Ovary (tissue), 7 donors: ENCODE measurements at regions not wholly inside any gene's neighbourhood (a gene's known extent, or its start where the extent isn't known, plus 50 kb on each side); places are given as distances from the start of the nearest gene placed in this dataset.

ENCODE experiments used
- DNase-seq, 5 donors: peaks; one replicate each; pipeline ENCODE4 v3.0.0-alpha.2; 2019 to 2020
- H3K27ac ChIP-seq, 2 donors: fragments of 200-600 bp; one replicate each; pipeline versions ENCODE4 v1.5.1 to v1.8.0; 2019 to 2022
- H3K27me3 ChIP-seq: fragments of 200-600 bp; one replicate; pipeline ENCODE4 v1.8.0; 2022
- H3K36me3 ChIP-seq: fragments of 200-600 bp; sonication (generic); one replicate; pipeline ENCODE4 v1.5.1; 2019
- H3K4me1 ChIP-seq: one replicate; pipeline ENCODE4 v1.8.1; 2013; ENCODE audit warnings: mild to moderate bottlenecking, moderate library complexity; ENCODE audit not compliant: insufficient read depth
- H3K4me3 ChIP-seq: fragments of 200-600 bp; sonication (generic); one replicate; pipeline ENCODE4 v1.5.1; 2017
- H3K9me3 ChIP-seq, 2 donors: fragments of 200-600 bp in 1 of 2; sonication (generic) in 1 of 2; one replicate each; pipeline versions ENCODE4 v1.5.1 to v1.8.1; 2013 to 2019; ENCODE audit warnings: mild to moderate bottlenecking in 1 of 2, moderate library complexity in 1 of 2
- EP300 ChIP-seq: sonication (generic); formaldehyde crosslinking; IDR thresholded peaks from one replicate; pipeline ENCODE4 v1.6.1; 2017; ENCODE audit warnings: antibody characterized with exemption
- POLR2A ChIP-seq: fragments of 450-650 bp; IDR thresholded peaks from one replicate; pipeline ENCODE4 v1.6.1; 2017; ENCODE audit warnings: antibody characterized with exemption, mild to moderate bottlenecking, moderate library complexity
- WGBS, 3 donors: extraction: QIAGEN DNeasy Blood & Tissue Kit in 1 of 3; methylation state at CpG; one replicate each; pipeline versions ENCODE4 v1.1.5 to v1.1.7; 2013 to 2017; 5-methylcytosine and 5-hydroxymethylcytosine counted together
- intact Hi-C, 4 donors: fragments of 100-400 bp; cut with DNase I; formaldehyde crosslinking; loops; one replicate each; pipeline versions ENCODE4 v1.11.0 to v1.15.1; 2022 to 2023
- TF ChIP-seq, protein P1 (sequence below), 3 donors: fragments of 450-650 bp in 2 of 3; fragments of 200-600 bp in 1 of 3; IDR thresholded peaks; one replicate each; pipeline versions ENCODE4 v1.5.1 to v1.8.0; 2016 to 2022; ENCODE audit warnings: antibody characterized with exemption in 3 of 3, mild to moderate bottlenecking in 1 of 3
- donor health status: DM: no; HTN: no; CAD: no; lungs with moderate emphysema.
- donor health status: DM: no; HTN: no; CAD: no.
- donor health status: Bipolar disorder and iron deficiency.
- donor health status: DM: no; HTN: no; CAD: no.
- donor health status: DM: yes; HTN: yes; CAD: no.

DNA sequence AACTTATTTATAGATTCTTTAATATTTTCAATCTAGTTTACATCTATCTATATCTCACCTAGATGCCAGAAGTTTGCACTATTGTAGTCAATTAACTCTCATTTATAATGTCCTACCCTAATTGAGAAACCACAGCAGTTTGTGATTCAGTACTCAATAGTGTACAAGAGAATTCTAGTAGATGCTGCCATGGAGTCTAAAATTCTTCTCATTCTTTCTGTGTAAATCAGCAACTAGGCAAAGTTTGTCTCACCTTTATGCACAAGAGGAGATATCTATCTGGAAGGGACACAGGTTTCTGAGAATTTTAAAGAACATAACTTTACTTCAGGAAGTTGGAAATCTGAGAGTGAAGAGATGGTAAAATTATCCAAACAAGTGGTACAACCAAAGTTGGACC is 173.0 kb upstream of the FBXL7 start:
- TF ChIP-seq POLR2A (no peak), EP300 (no peak)
- TF ChIP-seq, protein P1, sequence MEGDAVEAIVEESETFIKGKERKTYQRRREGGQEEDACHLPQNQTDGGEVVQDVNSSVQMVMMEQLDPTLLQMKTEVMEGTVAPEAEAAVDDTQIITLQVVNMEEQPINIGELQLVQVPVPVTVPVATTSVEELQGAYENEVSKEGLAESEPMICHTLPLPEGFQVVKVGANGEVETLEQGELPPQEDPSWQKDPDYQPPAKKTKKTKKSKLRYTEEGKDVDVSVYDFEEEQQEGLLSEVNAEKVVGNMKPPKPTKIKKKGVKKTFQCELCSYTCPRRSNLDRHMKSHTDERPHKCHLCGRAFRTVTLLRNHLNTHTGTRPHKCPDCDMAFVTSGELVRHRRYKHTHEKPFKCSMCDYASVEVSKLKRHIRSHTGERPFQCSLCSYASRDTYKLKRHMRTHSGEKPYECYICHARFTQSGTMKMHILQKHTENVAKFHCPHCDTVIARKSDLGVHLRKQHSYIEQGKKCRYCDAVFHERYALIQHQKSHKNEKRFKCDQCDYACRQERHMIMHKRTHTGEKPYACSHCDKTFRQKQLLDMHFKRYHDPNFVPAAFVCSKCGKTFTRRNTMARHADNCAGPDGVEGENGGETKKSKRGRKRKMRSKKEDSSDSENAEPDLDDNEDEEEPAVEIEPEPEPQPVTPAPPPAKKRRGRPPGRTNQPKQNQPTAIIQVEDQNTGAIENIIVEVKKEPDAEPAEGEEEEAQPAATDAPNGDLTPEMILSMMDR (IDR thresholded peaks at IDR 0.05), result no peak
- no peak for DNase-seq
- intact Hi-C loops, result no loop called here
- Histone ChIP-seq H3K4me1 (no peaks in the 10 kb centered on the region), H3K27ac (no peak overlapping the region), H3K27me3 (no peaks in the 10 kb centered on the region), H3K4me3 (no peak overlapping the region), H3K36me3 (no peaks in the 10 kb centered on the region), H3K9me3 (no peaks in the 10 kb centered on the region)

DNA sequence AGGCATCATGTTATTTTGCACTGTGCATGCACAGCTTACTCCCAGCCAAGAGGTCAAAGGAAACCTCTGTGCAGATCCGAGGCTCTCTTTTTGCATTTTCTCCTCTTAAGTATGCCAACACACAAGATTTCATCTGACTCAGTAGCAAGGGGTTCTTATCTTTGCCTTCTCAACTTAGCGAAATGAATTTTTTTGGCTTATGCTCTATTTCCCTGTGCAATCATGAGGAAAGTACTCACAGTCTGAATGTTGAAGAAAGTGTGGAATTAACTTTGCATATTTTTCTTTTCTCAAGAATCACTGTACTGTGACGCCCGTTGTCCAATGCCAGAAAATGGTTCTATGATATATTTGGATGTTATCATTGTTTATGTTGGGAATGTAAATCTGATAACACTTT is 173.5 kb upstream of the FBXL7 start:
- WGBS, 3 donors, result 85 to 88% (median 85%) methylated on average over 4 of the region's 4 CpGs
- intact Hi-C loops, result no loop called here
- no peaks in the 10 kb centered on the region for H3K36me3 ChIP-seq
- no peak for DNase-seq
- no peak for TF ChIP-seq POLR2A
- TF ChIP-seq, protein P1 (IDR thresholded peaks at IDR 0.05), result no peak
- no peak for TF ChIP-seq EP300
- H3K27ac ChIP-seq, result no peak overlapping the region
- H3K27me3 ChIP-seq, result no peaks in the 10 kb centered on the region
- H3K4me3 ChIP-seq, result no peak overlapping the region
- no peaks in the 10 kb centered on the region for H3K9me3 ChIP-seq
- H3K4me1 ChIP-seq, result no peaks in the 10 kb centered on the region

DNA sequence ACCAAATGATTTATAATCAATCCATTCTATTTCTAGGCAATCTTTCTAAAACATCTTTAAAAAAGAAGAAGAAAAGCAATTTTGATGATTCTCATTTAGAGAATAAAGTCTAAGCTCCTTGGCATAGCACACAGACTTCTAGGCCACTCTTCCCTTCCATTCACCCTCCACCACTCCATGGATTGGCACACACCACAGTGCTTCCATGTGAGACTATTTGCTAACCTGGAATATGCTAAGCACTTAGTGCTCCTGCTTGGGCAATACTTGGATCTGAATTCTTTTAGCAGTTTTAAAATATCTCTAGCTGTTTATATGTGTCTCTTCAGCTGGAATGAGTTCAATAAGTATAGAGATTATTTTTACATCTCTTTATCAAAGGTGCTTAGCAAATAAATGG is 177.6 kb upstream of the FBXL7 start:
- no peak for DNase-seq
- Histone ChIP-seq H3K4me1 (no peaks in the 10 kb centered on the region), H3K27me3 (no peaks in the 10 kb centered on the region), H3K4me3 (no peak overlapping the region), H3K27ac (no peak overlapping the region), H3K36me3 (no peaks in the 10 kb centered on the region), H3K9me3 (no peaks in the 10 kb centered on the region)
- intact Hi-C loops, result no loop called here
- no peak for TF ChIP-seq EP300
- no peak for TF ChIP-seq POLR2A
- TF ChIP-seq, protein P1 (IDR thresholded peaks at IDR 0.05), result no peak

DNA sequence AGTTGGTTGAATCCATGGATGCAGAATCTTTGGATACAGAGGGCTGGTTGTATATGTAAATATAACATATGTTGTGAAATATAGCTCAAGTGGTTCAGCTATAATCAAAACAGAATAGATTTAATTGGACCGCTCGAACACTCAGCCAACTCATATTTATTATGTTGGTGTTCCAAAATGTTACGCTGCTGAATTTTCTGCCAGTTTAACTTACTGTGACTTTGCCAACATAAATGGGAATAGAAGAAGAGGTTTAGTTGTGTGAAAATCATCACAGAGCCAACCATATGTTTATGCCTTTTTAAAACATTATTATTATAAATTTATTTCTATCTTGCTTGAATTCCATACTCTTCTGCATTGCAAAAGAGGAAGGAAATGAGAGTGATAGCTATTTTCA is 178.2 kb upstream of the FBXL7 start:
- no peaks in the 10 kb centered on the region for H3K36me3 ChIP-seq
- no peaks in the 10 kb centered on the region for H3K27me3 ChIP-seq
- intact Hi-C loops, result no loop called here
- WGBS, 3 donors, result 90 to 93% (median 93%) methylated on average over 3 of the region's 3 CpGs
- TF ChIP-seq, protein P1 (IDR thresholded peaks at IDR 0.05), result no peak
- no peak for TF ChIP-seq EP300
- no peak for TF ChIP-seq POLR2A
- no peak for DNase-seq
- no peaks in the 10 kb centered on the region for H3K4me1 ChIP-seq
- H3K4me3 ChIP-seq, result no peak overlapping the region
- no peaks in the 10 kb centered on the region for H3K9me3 ChIP-seq
- no peak overlapping the region for H3K27ac ChIP-seq

DNA sequence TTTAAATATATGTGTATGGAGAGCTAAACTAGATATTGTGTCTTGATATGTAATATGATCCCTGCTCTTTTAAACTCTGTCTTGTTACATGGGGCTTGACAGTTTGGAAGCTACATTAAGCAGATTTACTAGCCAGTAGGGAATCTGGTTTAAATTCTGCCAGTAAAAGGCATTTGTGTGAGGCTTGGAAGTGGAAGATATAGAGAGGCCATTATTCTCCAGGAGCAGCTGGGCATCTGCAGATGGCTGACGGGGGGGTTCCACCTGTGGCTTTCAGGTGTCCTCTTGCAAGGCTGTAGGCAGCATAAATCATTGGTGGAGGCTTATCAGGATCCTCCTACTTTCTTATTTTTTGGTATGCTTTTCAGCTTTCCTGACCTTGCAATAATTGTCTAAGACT is 179.1 kb upstream of the FBXL7 start:
- TF ChIP-seq, protein P1 (IDR thresholded peaks at IDR 0.05), result no peak
- TF ChIP-seq EP300 (no peak), POLR2A (no peak)
- Histone ChIP-seq H3K4me3 (no peak overlapping the region), H3K36me3 (no peaks in the 10 kb centered on the region), H3K27me3 (no peaks in the 10 kb centered on the region), H3K9me3 (no peaks in the 10 kb centered on the region), H3K27ac (no peak overlapping the region), H3K4me1 (no peaks in the 10 kb centered on the region)
- no peak for DNase-seq
- 30 to 54% (median 44%) methylated on average over 1 of the region's 1 CpG for WGBS, 3 donors
- intact Hi-C loops, result no loop called here
